CD8-positive, alpha-beta memory T cell (primary cell): ENCODE measurements at regions not wholly inside any gene's neighbourhood (a gene's known extent, or its start where the extent isn't known, plus 50 kb on each side); places are given as distances from the start of the nearest gene placed in this dataset.
A peak's percentile ranks its signal among the peaks of the same experiment; 100 is the strongest.

Experiments used
- CTCF ChIA-PET: fragments of 350-600 bp; sonication (Branson Sonifier 250); formaldehyde crosslinking; loops from one replicate; lab custom pipeline; 2021; ENCODE audit warnings: antibody characterized with exemption; lab: Charles Lee
- POLR2A ChIA-PET: fragments of 350-600 bp; sonication (Branson Sonifier 250); formaldehyde crosslinking; loops from one replicate; lab custom pipeline; 2021; ENCODE audit warnings: antibody characterized with exemption; lab: Charles Lee
- DNase-seq, 5 donors: peaks; one replicate each; pipeline versions ENCODE4 v3.0.0 to v3.0.0-alpha.2; 2020 to 2022; ENCODE audit warnings: mixed read lengths in 1 of 5
- H3K27ac ChIP-seq: one replicate; pipeline ENCODE4 v1.7.0; 2013; ENCODE audit warnings: low read depth, mild to moderate bottlenecking, low read length, moderate library complexity
- H3K27me3 ChIP-seq: 2 replicates; pipeline ENCODE4 v1.7.0; 2013; ENCODE audit warnings: low read length, mild to moderate bottlenecking; ENCODE audit not compliant: insufficient read depth, poor library complexity, severe bottlenecking
- H3K36me3 ChIP-seq: 2 replicates; pipeline ENCODE4 v1.7.0; 2013; ENCODE audit warnings: mild to moderate bottlenecking, low read length, moderate library complexity; ENCODE audit not compliant: insufficient read depth
- H3K4me1 ChIP-seq: 2 replicates; pipeline ENCODE4 v1.7.0; 2013; ENCODE audit warnings: mild to moderate bottlenecking, low read length, moderate library complexity; ENCODE audit not compliant: insufficient read depth
- H3K4me3 ChIP-seq: 2 replicates; pipeline ENCODE4 v1.7.0; 2013; ENCODE audit warnings: mild to moderate bottlenecking, low read length
- H3K9me3 ChIP-seq: 2 replicates; pipeline ENCODE4 v1.7.0; 2013; ENCODE audit warnings: mild to moderate bottlenecking, low read length
- H3K27ac Mint-ChIP-seq, 8 donors: one replicate each; pipeline ENCODE4 v1.8.0; 2020 to 2021; ENCODE audit warnings: mixed read lengths in 8 of 8, mild to moderate bottlenecking in 6 of 8, inconsistent platforms in 3 of 8, moderate library complexity in 3 of 8
- H3K27me3 Mint-ChIP-seq, 2 donors: one replicate each; pipeline ENCODE4 v1.8.0; 2020 to 2021; ENCODE audit warnings: mixed read lengths in 2 of 2, mild to moderate bottlenecking in 1 of 2, moderate library complexity in 1 of 2
- H3K36me3 Mint-ChIP-seq, 3 donors: one replicate each; pipeline ENCODE4 v1.8.0; 2020 to 2021; ENCODE audit warnings: mixed read lengths in 3 of 3, inconsistent platforms in 1 of 3, mild to moderate bottlenecking in 1 of 3
- H3K4me1 Mint-ChIP-seq, 3 donors: one replicate each; pipeline ENCODE4 v1.8.0; 2020 to 2021; ENCODE audit warnings: mixed read lengths in 3 of 3, inconsistent platforms in 1 of 3, mild to moderate bottlenecking in 1 of 3
- H3K4me3 Mint-ChIP-seq, 7 donors: one replicate each; pipeline ENCODE4 v1.8.0; 2020 to 2021; ENCODE audit warnings: mixed read lengths in 7 of 7, mild to moderate bottlenecking in 6 of 7, moderate library complexity in 4 of 7, inconsistent platforms in 2 of 7
- H3K9me3 Mint-ChIP-seq, 5 donors: one replicate each; pipeline ENCODE4 v1.8.0; 2020 to 2022; ENCODE audit warnings: mixed read lengths in 5 of 5, mild to moderate bottlenecking in 3 of 5, moderate library complexity in 2 of 5, inconsistent platforms in 1 of 5

GRCh38 chr9:1152171-1152570 is 102.0 kb downstream of the DMRT2 start:
- Mint-ChIP-seq H3K27ac (no peak overlapping the region), H3K36me3 (no peaks in the 10 kb centered on the region), H3K27me3 (no peaks in the 10 kb centered on the region), H3K4me3 (no peak overlapping the region), H3K4me1 (no peaks in the 10 kb centered on the region), H3K9me3 (peaks cover 0 to 6% (median 2%) of the 10 kb centered on the region in 5 donors)
- Histone ChIP-seq H3K4me1 (no peaks in the 10 kb centered on the region), H3K27ac (no peak overlapping the region), H3K27me3 (no peaks in the 10 kb centered on the region), H3K9me3 (no peaks in the 10 kb centered on the region), H3K4me3 (no peak overlapping the region), H3K36me3 (no peaks in the 10 kb centered on the region)
- DNase-seq: no peak
- ChIA-PET CTCF (no interaction called here), POLR2A (no interaction called here)

GRCh38 chr9:1154739-1155138 is 104.6 kb downstream of the DMRT2 start:
- no peaks in the 10 kb centered on the region for H3K36me3 ChIP-seq
- H3K27ac ChIP-seq: no peak overlapping the region
- POLR2A ChIA-PET: no interaction called here
- H3K9me3 ChIP-seq: no peaks in the 10 kb centered on the region
- CTCF ChIA-PET: no interaction called here
- H3K27me3 ChIP-seq: no peaks in the 10 kb centered on the region
- H3K4me3 ChIP-seq: no peak overlapping the region
- no peaks in the 10 kb centered on the region for H3K27me3 Mint-ChIP-seq
- H3K9me3 Mint-ChIP-seq: peaks cover 0 to 3% (median 0%) of the 10 kb centered on the region in 5 donors
- no peak overlapping the region for H3K4me3 Mint-ChIP-seq
- no peaks in the 10 kb centered on the region for H3K4me1 ChIP-seq
- no peak for DNase-seq
- H3K4me1 Mint-ChIP-seq: no peaks in the 10 kb centered on the region
- no peak overlapping the region for H3K27ac Mint-ChIP-seq
- no peaks in the 10 kb centered on the region for H3K36me3 Mint-ChIP-seq

DNA sequence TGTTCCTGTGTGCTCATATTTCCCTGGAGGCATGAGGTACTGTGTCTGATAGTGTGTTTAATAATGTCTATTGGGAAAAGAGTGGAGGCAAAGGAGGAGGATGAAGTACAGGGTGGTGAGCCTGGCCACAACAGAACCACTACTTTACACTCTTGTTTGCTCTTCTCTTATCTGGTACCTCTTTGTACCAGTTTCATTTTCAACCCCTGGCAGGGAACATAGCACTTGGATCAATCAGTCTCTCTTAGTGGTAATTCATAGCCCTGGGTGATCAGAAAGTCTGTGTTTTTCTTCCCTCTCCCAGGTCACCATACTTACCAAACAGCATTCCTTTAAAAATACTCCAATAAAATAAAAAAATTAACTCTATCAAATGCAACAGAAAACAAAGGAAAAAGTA is 105.4 kb downstream of the DMRT2 start:
- H3K27ac Mint-ChIP-seq: no peak overlapping the region
- ChIA-PET CTCF (no interaction called here), POLR2A (no interaction called here)
- Histone ChIP-seq H3K27ac (no peak overlapping the region), H3K27me3 (no peaks in the 10 kb centered on the region), H3K9me3 (no peaks in the 10 kb centered on the region), H3K4me3 (no peak overlapping the region), H3K4me1 (no peaks in the 10 kb centered on the region), H3K36me3 (no peaks in the 10 kb centered on the region)
- peaks cover 0 to 3% (median 0%) of the 10 kb centered on the region in 5 donors for H3K9me3 Mint-ChIP-seq
- peaks cover 0 to 1% of the 10 kb centered on the region in 2 donors for H3K27me3 Mint-ChIP-seq
- H3K4me1 Mint-ChIP-seq: no peaks in the 10 kb centered on the region
- H3K4me3 Mint-ChIP-seq: no peak overlapping the region
- DNase-seq: no peak
- no peaks in the 10 kb centered on the region for H3K36me3 Mint-ChIP-seq

GRCh38 chr9:1156794-1157550 is 106.8 kb downstream of the DMRT2 start:
- no peaks in the 10 kb centered on the region for H3K36me3 Mint-ChIP-seq
- no peaks in the 10 kb centered on the region for H3K4me1 Mint-ChIP-seq
- no peak overlapping the region for H3K4me3 Mint-ChIP-seq
- no peak overlapping the region for H3K27ac ChIP-seq
- POLR2A ChIA-PET: interaction anchor here (0.7 kb wide), 1 partner anchor 265 kb away, joined by 4 read pairs; no protein-coding TSS in a partner anchor
- H3K4me1 ChIP-seq: no peaks in the 10 kb centered on the region
- H3K36me3 ChIP-seq: no peaks in the 10 kb centered on the region
- CTCF ChIA-PET: no interaction called here
- no peaks in the 10 kb centered on the region for H3K9me3 ChIP-seq
- H3K27me3 ChIP-seq: no peaks in the 10 kb centered on the region
- peaks cover 0 to 1% of the 10 kb centered on the region in 2 donors for H3K27me3 Mint-ChIP-seq
- no peak for DNase-seq
- H3K9me3 Mint-ChIP-seq: peaks cover 0 to 1% (median 0%) of the 10 kb centered on the region in 5 donors
- H3K4me3 ChIP-seq: no peak overlapping the region
- H3K27ac Mint-ChIP-seq: no peak overlapping the region

DNA sequence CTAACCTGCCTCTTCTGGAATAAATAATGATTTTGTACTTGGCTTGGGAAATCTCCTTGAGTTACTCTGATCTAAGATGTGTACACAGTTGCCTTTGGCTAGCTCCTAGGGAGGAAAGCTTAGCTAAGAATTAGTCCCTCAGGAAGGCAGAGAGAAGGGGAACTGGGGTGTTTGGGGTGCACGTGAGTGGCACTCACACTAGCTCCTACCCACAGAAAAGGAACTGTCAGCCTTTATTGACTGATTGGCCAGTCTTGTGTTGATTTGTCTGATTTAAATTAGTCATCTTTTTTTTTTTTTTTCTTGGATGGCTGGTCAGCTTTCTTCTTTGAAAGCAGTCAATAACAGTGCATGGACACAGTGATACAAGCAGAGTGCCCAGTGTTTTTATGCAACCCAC is 107.7 kb downstream of the DMRT2 start:
- Mint-ChIP-seq H3K36me3 (no peaks in the 10 kb centered on the region), H3K27ac (no peak overlapping the region), H3K4me1 (no peaks in the 10 kb centered on the region), H3K27me3 (peaks cover 0 to 1% of the 10 kb centered on the region in 2 donors), H3K4me3 (no peak overlapping the region), H3K9me3 (peaks cover 0 to 1% (median 0%) of the 10 kb centered on the region in 5 donors)
- POLR2A ChIA-PET: no interaction called here
- Histone ChIP-seq H3K4me3 (no peak overlapping the region), H3K27me3 (no peaks in the 10 kb centered on the region), H3K27ac (no peak overlapping the region), H3K4me1 (no peaks in the 10 kb centered on the region), H3K9me3 (no peaks in the 10 kb centered on the region), H3K36me3 (no peaks in the 10 kb centered on the region)
- no peak for DNase-seq
- CTCF ChIA-PET: no interaction called here

GRCh38 chr9:1170918-1171317 is 120.8 kb downstream of the DMRT2 start:
- no peaks in the 10 kb centered on the region for H3K36me3 ChIP-seq
- H3K9me3 ChIP-seq: no peaks in the 10 kb centered on the region
- H3K27ac Mint-ChIP-seq: no peak overlapping the region
- no peaks in the 10 kb centered on the region for H3K4me1 ChIP-seq
- H3K36me3 Mint-ChIP-seq: no peaks in the 10 kb centered on the region
- no peaks in the 10 kb centered on the region for H3K27me3 ChIP-seq
- H3K4me3 ChIP-seq: no peak overlapping the region
- ChIA-PET CTCF (no interaction called here), POLR2A (no interaction called here)
- no peaks in the 10 kb centered on the region for H3K4me1 Mint-ChIP-seq
- DNase-seq: no peak
- H3K4me3 Mint-ChIP-seq: no peak overlapping the region
- peaks cover 0 to 8% (median 0%) of the 10 kb centered on the region in 5 donors for H3K9me3 Mint-ChIP-seq
- no peak overlapping the region for H3K27ac ChIP-seq
- peaks cover 0 to 2% of the 10 kb centered on the region in 2 donors for H3K27me3 Mint-ChIP-seq

DNA sequence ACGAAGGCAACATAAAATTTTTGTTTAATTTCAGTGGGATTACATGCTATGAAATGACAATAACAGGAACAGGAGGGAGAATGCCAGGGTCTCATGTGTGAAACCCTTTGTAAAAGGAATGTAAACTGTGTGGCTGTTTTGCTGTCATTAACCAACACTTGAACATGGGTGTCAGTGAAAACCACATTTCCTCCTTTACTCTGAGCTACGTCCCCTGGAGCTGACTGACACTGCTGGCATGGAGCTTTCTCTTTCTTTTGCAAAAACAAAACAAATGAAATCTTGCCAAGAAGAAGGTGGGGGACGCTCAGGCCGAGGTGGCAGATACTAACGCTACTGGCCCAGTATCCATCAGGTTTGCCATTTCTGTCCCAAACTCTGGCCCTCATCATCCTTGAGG is 121.4 kb downstream of the DMRT2 start:
- Histone ChIP-seq H3K27ac (no peak overlapping the region), H3K4me1 (no peaks in the 10 kb centered on the region), H3K36me3 (no peaks in the 10 kb centered on the region), H3K4me3 (no peak overlapping the region), H3K9me3 (no peaks in the 10 kb centered on the region), H3K27me3 (no peaks in the 10 kb centered on the region)
- H3K4me1 Mint-ChIP-seq: no peaks in the 10 kb centered on the region
- H3K27me3 Mint-ChIP-seq: peaks cover 0 to 2% of the 10 kb centered on the region in 2 donors
- DNase-seq: no peak
- no peak overlapping the region for H3K4me3 Mint-ChIP-seq
- H3K9me3 Mint-ChIP-seq: peaks cover 0 to 6% (median 0%) of the 10 kb centered on the region in 5 donors
- CTCF ChIA-PET: no interaction called here
- peak overlapping the region in 2 of 8 donors; percentile 2 to 88 for H3K27ac Mint-ChIP-seq
- POLR2A ChIA-PET: no interaction called here
- no peaks in the 10 kb centered on the region for H3K36me3 Mint-ChIP-seq

DNA sequence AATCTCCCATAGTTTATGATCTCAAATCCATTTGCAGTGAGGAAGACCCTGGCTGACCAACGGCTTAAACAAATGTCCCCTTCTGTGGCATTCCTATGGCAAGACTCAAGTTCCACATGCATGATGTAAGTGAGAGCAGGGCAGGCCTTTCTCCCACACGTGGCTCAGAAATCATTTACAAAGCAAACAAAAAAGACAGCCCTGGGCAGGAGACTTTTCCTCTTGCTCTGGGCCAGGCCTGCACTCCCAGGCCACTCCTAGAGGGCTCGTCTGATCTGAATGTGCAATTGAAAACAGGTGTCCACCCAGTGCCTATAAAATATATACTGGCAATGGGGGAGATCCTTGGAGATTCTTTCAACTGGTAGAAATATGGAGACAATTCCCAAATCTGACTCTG is 123.1 kb downstream of the DMRT2 start:
- no peaks in the 10 kb centered on the region for H3K36me3 ChIP-seq
- no peaks in the 10 kb centered on the region for H3K9me3 ChIP-seq
- no peak overlapping the region for H3K27ac ChIP-seq
- H3K4me3 ChIP-seq: no peak overlapping the region
- H3K9me3 Mint-ChIP-seq: peaks cover 0 to 7% (median 0%) of the 10 kb centered on the region in 5 donors
- H3K27me3 ChIP-seq: no peaks in the 10 kb centered on the region
- H3K4me1 ChIP-seq: no peaks in the 10 kb centered on the region
- peaks cover 0 to 2% of the 10 kb centered on the region in 2 donors for H3K27me3 Mint-ChIP-seq
- ChIA-PET CTCF (no interaction called here), POLR2A (no interaction called here)
- H3K27ac Mint-ChIP-seq: no peak overlapping the region
- no peaks in the 10 kb centered on the region for H3K36me3 Mint-ChIP-seq
- no peaks in the 10 kb centered on the region for H3K4me1 Mint-ChIP-seq
- no peak overlapping the region for H3K4me3 Mint-ChIP-seq
- DNase-seq: no peak
